ENCODE measurements at regions not wholly inside any gene's neighbourhood (a gene's known extent, or its start where the extent isn't known, plus 50 kb on each side); places are given as distances from the start of the nearest gene placed in this dataset.

- Histone ChIP-seq H4K91ac (ENCODE audit: low read depth, low read length, poor library complexity) (no peak overlapping the region), H3K9me3 (replicated peaks in 1 of 2; ENCODE audit: control insufficient read depth in 2 of 2, insufficient read depth in 1 of 2, low read depth in 1 of 2, low read length in 2 of 2) (no peaks in the 10 kb centered on the region), H3K4me2 (ENCODE audit: insufficient read depth, low read length, poor library complexity, severe bottlenecking) (no peak overlapping the region), H3K36me3 (replicated peaks in 1 of 2; ENCODE audit: control insufficient read depth in 2 of 2, insufficient read depth in 2 of 2, low read length in 2 of 2) (no peaks in the 10 kb centered on the region), H3K4me1 (ENCODE audit: control insufficient read depth in 2 of 2, insufficient read depth in 1 of 2, low read depth in 1 of 2, low read length in 2 of 2) (no peaks in the 10 kb centered on the region), H2BK120ac (ENCODE audit: low read depth, low read length) (no peak overlapping the region), H2BK5ac (ENCODE audit: low read length) (no peak overlapping the region), H3K4me3 (ENCODE audit: low read length in 2 of 2) (no peak overlapping the region), H3K23ac (ENCODE audit: low read depth, low read length, poor library complexity) (no peak overlapping the region), H3K27me3 (ENCODE audit: control insufficient read depth in 3 of 3, insufficient read depth in 3 of 3, low read depth in 1 of 3, low read length in 3 of 3) (no peaks in the 10 kb centered on the region), H4K8ac (ENCODE audit: low read depth, low read length) (no peak overlapping the region), H2AFZ (ENCODE audit: low read length) (no peak overlapping the region), H3K9ac (ENCODE audit: low read depth, low read length, poor library complexity) (no peak overlapping the region), H3K27ac (replicated peaks; ENCODE audit: low read length) (no peak overlapping the region), H3K18ac (ENCODE audit: low read length) (no peak overlapping the region), H2BK12ac (ENCODE audit: low read length) (no peak overlapping the region), H3K79me1 (ENCODE audit: low read depth, low read length) (no peaks in the 10 kb centered on the region), H3K4ac (ENCODE audit: low read length) (no peak overlapping the region), H2AK5ac (ENCODE audit: low read depth, low read length) (no peak overlapping the region), H3K14ac (ENCODE audit: low read length) (no peak overlapping the region), H2BK15ac (ENCODE audit: low read length) (no peak overlapping the region)
- WGBS, 2 donors (ENCODE audit: extremely low coverage in 2 of 2, insufficient read length in 2 of 2, insufficient replicate concordance in 1 of 2) = no CpG with 5 or more reads among the region's 2 CpGs
- no peak for DNase-seq (ENCODE audit: low spot score)
These were observed 300.6 kb upstream of the AZI2 start for GRCh38 chr3:28649266-28649665.

- Histone ChIP-seq H3K4me2 (ENCODE audit: insufficient read depth, low read length, poor library complexity, severe bottlenecking) (no peak overlapping the region), H2BK5ac (ENCODE audit: low read length) (no peak overlapping the region), H4K8ac (ENCODE audit: low read depth, low read length) (no peak overlapping the region), H3K14ac (ENCODE audit: low read length) (no peak overlapping the region), H3K23ac (ENCODE audit: low read depth, low read length, poor library complexity) (no peak overlapping the region), H4K91ac (ENCODE audit: low read depth, low read length, poor library complexity) (no peak overlapping the region), H2AFZ (ENCODE audit: low read length) (no peak overlapping the region), H2AK5ac (ENCODE audit: low read depth, low read length) (no peak overlapping the region), H3K18ac (ENCODE audit: low read length) (no peak overlapping the region), H3K36me3 (replicated peaks in 1 of 2; ENCODE audit: control insufficient read depth in 2 of 2, insufficient read depth in 2 of 2, low read length in 2 of 2) (no peaks in the 10 kb centered on the region), H2BK15ac (ENCODE audit: low read length) (no peak overlapping the region), H3K4ac (ENCODE audit: low read length) (no peak overlapping the region), H3K27me3 (ENCODE audit: control insufficient read depth in 3 of 3, insufficient read depth in 3 of 3, low read depth in 1 of 3, low read length in 3 of 3) (no peaks in the 10 kb centered on the region), H3K79me1 (ENCODE audit: low read depth, low read length) (no peaks in the 10 kb centered on the region), H2BK12ac (ENCODE audit: low read length) (no peak overlapping the region), H3K9ac (ENCODE audit: low read depth, low read length, poor library complexity) (no peak overlapping the region), H3K4me1 (ENCODE audit: control insufficient read depth in 2 of 2, insufficient read depth in 1 of 2, low read depth in 1 of 2, low read length in 2 of 2) (no peaks in the 10 kb centered on the region), H2BK120ac (ENCODE audit: low read depth, low read length) (no peak overlapping the region), H3K4me3 (ENCODE audit: low read length in 2 of 2) (no peak overlapping the region), H3K27ac (replicated peaks; ENCODE audit: low read length) (no peak overlapping the region), H3K9me3 (replicated peaks in 1 of 2; ENCODE audit: control insufficient read depth in 2 of 2, insufficient read depth in 1 of 2, low read depth in 1 of 2, low read length in 2 of 2) (no peaks in the 10 kb centered on the region)
- no CpG with 5 or more reads among the region's 3 CpGs for WGBS, 2 donors (ENCODE audit: extremely low coverage in 2 of 2, insufficient read length in 2 of 2, insufficient replicate concordance in 1 of 2)
- no peak for DNase-seq (ENCODE audit: low spot score)
These were observed 302.5 kb upstream of the AZI2 start for GRCh38 chr3:28651159-28651558.

- H3K27me3 ChIP-seq (ENCODE audit: control insufficient read depth in 3 of 3, insufficient read depth in 3 of 3, low read depth in 1 of 3, low read length in 3 of 3) = no peaks in the 10 kb centered on the region
- no peak overlapping the region for H2AK5ac ChIP-seq (ENCODE audit: low read depth, low read length)
- no peak overlapping the region for H4K8ac ChIP-seq (ENCODE audit: low read depth, low read length)
- H2BK12ac ChIP-seq (ENCODE audit: low read length) = no peak overlapping the region
- no peak overlapping the region for H2BK15ac ChIP-seq (ENCODE audit: low read length)
- no CpG with 5 or more reads among the region's 5 CpGs for WGBS, 2 donors (ENCODE audit: extremely low coverage in 2 of 2, insufficient read length in 2 of 2, insufficient replicate concordance in 1 of 2)
- H4K91ac ChIP-seq (ENCODE audit: low read depth, low read length, poor library complexity) = no peak overlapping the region
- no peaks in the 10 kb centered on the region for H3K36me3 ChIP-seq (replicated peaks in 1 of 2; ENCODE audit: control insufficient read depth in 2 of 2, insufficient read depth in 2 of 2, low read length in 2 of 2)
- H3K23ac ChIP-seq (ENCODE audit: low read depth, low read length, poor library complexity) = no peak overlapping the region
- no peaks in the 10 kb centered on the region for H3K4me1 ChIP-seq (ENCODE audit: control insufficient read depth in 2 of 2, insufficient read depth in 1 of 2, low read depth in 1 of 2, low read length in 2 of 2)
- H3K9me3 ChIP-seq (replicated peaks in 1 of 2; ENCODE audit: control insufficient read depth in 2 of 2, insufficient read depth in 1 of 2, low read depth in 1 of 2, low read length in 2 of 2) = no peaks in the 10 kb centered on the region
- H3K4me2 ChIP-seq (ENCODE audit: insufficient read depth, low read length, poor library complexity, severe bottlenecking) = no peak overlapping the region
- H3K9ac ChIP-seq (ENCODE audit: low read depth, low read length, poor library complexity) = no peak overlapping the region
- H3K4me3 ChIP-seq (ENCODE audit: low read length in 2 of 2) = no peak overlapping the region
- H2BK5ac ChIP-seq (ENCODE audit: low read length) = no peak overlapping the region
- no peak overlapping the region for H2AFZ ChIP-seq (ENCODE audit: low read length)
- no peak overlapping the region for H3K14ac ChIP-seq (ENCODE audit: low read length)
- H3K27ac ChIP-seq (replicated peaks; ENCODE audit: low read length) = no peak overlapping the region
- no peak for DNase-seq (ENCODE audit: low spot score)
- no peak overlapping the region for H2BK120ac ChIP-seq (ENCODE audit: low read depth, low read length)
- peaks cover 2% of the 10 kb centered on the region for H3K79me1 ChIP-seq (ENCODE audit: low read depth, low read length)
- no peak overlapping the region for H3K18ac ChIP-seq (ENCODE audit: low read length)
- no peak overlapping the region for H3K4ac ChIP-seq (ENCODE audit: low read length)
These were observed 315.5 kb upstream of the AZI2 start for GRCh38 chr3:28664123-28664522.

- no peaks in the 10 kb centered on the region for H3K9me3 ChIP-seq (replicated peaks in 1 of 2; ENCODE audit: control insufficient read depth in 2 of 2, insufficient read depth in 1 of 2, low read depth in 1 of 2, low read length in 2 of 2)
- H2BK5ac ChIP-seq (ENCODE audit: low read length) = no peak overlapping the region
- H3K4ac ChIP-seq (ENCODE audit: low read length) = no peak overlapping the region
- H2BK12ac ChIP-seq (ENCODE audit: low read length) = no peak overlapping the region
- no peak overlapping the region for H3K4me3 ChIP-seq (ENCODE audit: low read length in 2 of 2)
- H2BK120ac ChIP-seq (ENCODE audit: low read depth, low read length) = no peak overlapping the region
- H3K27ac ChIP-seq (replicated peaks; ENCODE audit: low read length) = no peak overlapping the region
- H3K4me2 ChIP-seq (ENCODE audit: insufficient read depth, low read length, poor library complexity, severe bottlenecking) = no peak overlapping the region
- H3K36me3 ChIP-seq (replicated peaks in 1 of 2; ENCODE audit: control insufficient read depth in 2 of 2, insufficient read depth in 2 of 2, low read length in 2 of 2) = no peaks in the 10 kb centered on the region
- H4K8ac ChIP-seq (ENCODE audit: low read depth, low read length) = no peak overlapping the region
- no peaks in the 10 kb centered on the region for H3K79me1 ChIP-seq (ENCODE audit: low read depth, low read length)
- no peaks in the 10 kb centered on the region for H3K4me1 ChIP-seq (ENCODE audit: control insufficient read depth in 2 of 2, insufficient read depth in 1 of 2, low read depth in 1 of 2, low read length in 2 of 2)
- H2BK15ac ChIP-seq (ENCODE audit: low read length) = no peak overlapping the region
- no peak overlapping the region for H3K23ac ChIP-seq (ENCODE audit: low read depth, low read length, poor library complexity)
- no peak overlapping the region for H3K9ac ChIP-seq (ENCODE audit: low read depth, low read length, poor library complexity)
- no peak overlapping the region for H4K91ac ChIP-seq (ENCODE audit: low read depth, low read length, poor library complexity)
- no peak overlapping the region for H3K14ac ChIP-seq (ENCODE audit: low read length)
- H3K18ac ChIP-seq (ENCODE audit: low read length) = no peak overlapping the region
- no peaks in the 10 kb centered on the region for H3K27me3 ChIP-seq (ENCODE audit: control insufficient read depth in 3 of 3, insufficient read depth in 3 of 3, low read depth in 1 of 3, low read length in 3 of 3)
- WGBS, 2 donors (ENCODE audit: extremely low coverage in 2 of 2, insufficient read length in 2 of 2, insufficient replicate concordance in 1 of 2) = no CpG with 5 or more reads among the region's 5 CpGs
- peak; percentile 76 for DNase-seq (ENCODE audit: low spot score)
- H2AFZ ChIP-seq (ENCODE audit: low read length) = no peak overlapping the region
- H2AK5ac ChIP-seq (ENCODE audit: low read depth, low read length) = no peak overlapping the region
These were observed 319.3 kb upstream of the AZI2 start for GRCh38 chr3:28667646-28668621.
